Erythroblast (primary cell): ENCODE measurements at regions not wholly inside any gene's neighbourhood (a gene's known extent, or its start where the extent isn't known, plus 50 kb on each side); places are given as distances from the start of the nearest gene placed in this dataset.
"Not testable (repeated sequence)": the region's sequence is repeated elsewhere in the genome, so short reads cannot be mapped to it uniquely, and the experiment has no call there.

Experiments
- GATA1 ChIP-seq: IDR thresholded peaks from 2 replicates; pipeline ENCODE4 v1.6.1; 2011; ENCODE audit warnings: low read depth, mild to moderate bottlenecking, control low read depth, low read length, moderate library complexity
- POLR2A ChIP-seq: IDR thresholded peaks from 2 replicates; pipeline ENCODE4 v1.6.1; 2011; ENCODE audit warnings: mild to moderate bottlenecking, low read length

- TF ChIP-seq POLR2A, GATA1: not testable (repeated sequence)
Measured at GRCh38 chr20:26201026-26201425, 504.4 kb upstream of the ZNF337 start.
